Neural cell (in vitro differentiated cells): ENCODE measurements at regions not wholly inside any gene's neighbourhood (a gene's known extent, or its start where the extent isn't known, plus 50 kb on each side); places are given as distances from the start of the nearest gene placed in this dataset.

Experiments used
- CTCF ChIP-seq: fragments of 450-650 bp; IDR thresholded peaks from 2 replicates; pipeline ENCODE4 v1.5.1; 2014; ENCODE audit warnings: antibody characterized with exemption, mild to moderate bottlenecking, moderate library complexity; ENCODE audit not compliant: poor library complexity, severe bottlenecking
- EP300 ChIP-seq: fragments of 450-650 bp; conservative IDR thresholded peaks from 2 replicates; pipeline ENCODE4 v1.6.1; 2014; ENCODE audit warnings: antibody characterized with exemption, mild to moderate bottlenecking, moderate library complexity; ENCODE audit not compliant: poor library complexity, severe bottlenecking
- EZH2 ChIP-seq: fragments of 200-600, 300-800 bp; shearing (Covaris generic), sonication (generic); IDR thresholded peaks from 2 replicates; pipeline ENCODE4 v1.6.1; 2014; ENCODE audit warnings: antibody characterized with exemption, low read length, borderline replicate concordance, mild to moderate bottlenecking; ENCODE audit not compliant: insufficient read depth, poor library complexity, severe bottlenecking
- MXI1 ChIP-seq: fragments of 450-650 bp; conservative IDR thresholded peaks from 2 replicates; pipeline ENCODE4 v1.6.1; 2014; ENCODE audit warnings: antibody characterized with exemption, mild to moderate bottlenecking; ENCODE audit not compliant: poor library complexity, severe bottlenecking

- TF ChIP-seq MXI1 = no peak
- TF ChIP-seq CTCF = peak; percentile 8
- no peak for TF ChIP-seq EZH2
- TF ChIP-seq EP300 = no peak
Observed at GRCh38 chr10:106278383-106278782, 886.1 kb downstream of the SORCS1 start.
